Frontal cortex (tissue), 3 donors: ENCODE measurements at regions not wholly inside any gene's neighbourhood (a gene's known extent, or its start where the extent isn't known, plus 50 kb on each side); places are given as distances from the start of the nearest gene placed in this dataset.

ENCODE experiments used
- DNase-seq, 2 donors: peaks; one replicate each; pipeline ENCODE4 v3.0.0; 2012; ENCODE audit warnings: low spot score in 2 of 2
- FAIRE-seq: peaks from 2 replicates; lab custom pipeline; 2012; peaks lifted over from hg19 to GRCh38; lab: Jason Lieb, UNC
- donor health status: control.
- donor health status: control.
- donor health status: control.

- DNase-seq (no peak), FAIRE-seq (no peak)
Observed at GRCh38 chr15:70172124-70172523, 74.4 kb upstream of the TLE3 start.

DNA sequence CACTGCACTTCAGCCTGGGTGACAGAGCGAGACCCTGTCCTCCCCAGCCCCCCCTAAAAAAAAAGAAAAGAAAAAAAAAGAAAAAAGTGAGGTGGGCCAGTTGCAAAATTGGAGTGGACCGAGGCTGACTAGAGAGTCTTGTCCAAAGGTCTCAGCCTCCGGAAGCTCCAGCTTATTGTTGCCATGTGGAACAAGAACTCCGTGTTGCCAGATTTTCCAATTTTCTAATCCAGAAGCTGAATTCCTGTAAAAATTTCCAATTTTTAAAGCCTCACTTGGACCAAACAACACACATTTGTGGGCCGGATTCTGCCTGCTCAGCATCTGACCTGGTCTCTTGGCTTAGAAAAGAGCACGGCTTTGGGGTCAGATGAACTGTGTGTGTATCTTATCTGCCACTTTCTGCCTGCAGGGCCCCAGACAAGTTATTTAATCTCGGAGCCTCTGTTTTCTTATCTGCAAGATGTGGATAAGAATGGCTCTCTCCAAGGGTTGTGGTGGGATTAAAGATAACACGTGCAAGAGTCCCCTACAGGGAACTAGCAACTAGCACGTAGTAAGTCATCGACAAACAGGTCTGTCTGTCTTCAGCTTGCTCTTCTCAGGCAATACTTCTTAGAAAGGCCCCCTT lies 73.7 kb upstream of the TLE3 start:
- FAIRE-seq (no peak), DNase-seq (no peak)

GRCh38 chr15:70170096-70170699 lies 72.5 kb upstream of the TLE3 start:
- no peak for FAIRE-seq
- no peak for DNase-seq

DNA sequence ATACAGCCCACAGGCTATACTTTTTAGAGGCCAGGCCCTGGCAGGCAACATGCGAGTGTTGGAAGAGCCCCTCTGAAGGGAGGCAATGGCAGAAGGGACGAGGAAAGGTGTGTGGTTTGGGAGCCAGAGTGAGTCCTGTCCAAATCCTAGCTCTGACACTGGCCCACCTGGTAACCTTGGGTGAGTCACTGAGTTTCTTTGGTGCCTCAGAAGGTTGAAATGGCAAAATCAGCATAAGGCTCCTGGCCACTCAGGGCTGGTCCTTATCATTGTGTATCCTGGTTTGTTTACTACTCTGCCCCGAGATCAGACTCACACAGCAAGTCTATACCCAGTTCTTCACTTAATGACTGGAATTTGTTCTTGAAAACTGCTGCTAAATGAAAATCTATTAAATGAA lies 71.4 kb upstream of the TLE3 start:
- DNase-seq (no peak), FAIRE-seq (no peak)

- DNase-seq (no peak), FAIRE-seq (no peak)
Observed at GRCh38 chr15:70167155-70167554, 69.4 kb upstream of the TLE3 start.

DNA sequence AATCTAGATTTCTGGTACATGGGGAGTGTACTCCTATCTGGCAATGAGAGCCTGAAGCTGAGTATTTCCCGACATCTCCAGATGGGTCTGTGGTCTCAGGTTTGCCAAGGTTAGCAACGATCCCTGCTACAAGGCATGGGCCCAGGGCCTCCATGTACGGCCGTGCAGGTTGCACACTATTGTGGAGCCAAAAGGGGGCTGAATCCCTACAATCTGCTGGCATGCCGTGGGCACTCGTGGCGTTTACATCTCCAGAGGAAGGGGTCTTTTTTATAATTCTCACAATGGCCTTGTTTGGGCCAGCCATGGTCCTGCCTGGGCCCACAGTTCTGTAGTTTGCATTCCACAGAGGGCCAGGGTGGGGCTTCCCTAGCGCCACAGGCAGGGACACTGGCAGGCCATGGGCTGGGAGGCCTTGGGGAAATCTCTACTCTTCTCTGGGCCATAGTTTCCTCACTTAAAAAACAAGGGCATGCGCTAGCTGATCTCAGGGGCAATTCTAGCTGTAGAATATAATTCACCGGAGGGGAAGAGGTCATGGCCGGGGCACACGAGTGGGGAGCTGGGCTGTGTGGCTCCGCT lies 68.9 kb upstream of the TLE3 start:
- no peak for FAIRE-seq
- no peak for DNase-seq

DNA sequence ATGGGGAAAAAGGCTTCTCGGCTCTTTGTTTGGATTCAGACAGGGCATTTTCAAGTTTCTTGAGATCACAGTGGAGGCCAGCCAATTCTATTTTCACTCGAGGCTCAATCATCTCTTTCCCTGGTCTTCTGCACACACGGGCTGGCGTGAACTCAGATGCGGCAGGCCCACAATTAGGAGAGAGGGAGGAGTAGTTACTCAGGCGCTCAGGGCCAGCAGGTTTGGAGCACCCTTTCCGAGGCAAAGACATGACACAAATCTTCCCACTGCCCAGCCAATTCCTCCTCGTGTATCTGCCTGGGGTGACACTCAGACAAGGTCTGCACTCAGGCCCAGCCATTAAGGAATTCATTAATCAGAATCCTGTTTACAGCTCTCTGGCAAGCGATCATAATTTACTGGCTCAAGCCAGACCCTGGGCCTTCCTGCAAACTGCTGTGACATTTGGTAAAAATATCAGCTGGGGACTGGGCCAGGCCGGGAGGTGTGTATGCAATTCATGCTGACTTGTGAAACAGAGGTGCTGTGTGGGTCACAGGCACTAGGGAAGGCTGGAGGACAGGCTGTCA lies 68.1 kb upstream of the TLE3 start:
- no peak for FAIRE-seq
- DNase-seq = no peak

GRCh38 chr15:70164910-70165715 lies 67.4 kb upstream of the TLE3 start:
- DNase-seq (no peak), FAIRE-seq (no peak)

- FAIRE-seq (no peak), DNase-seq (no peak)
Observed at GRCh38 chr15:70164156-70164900, 66.6 kb upstream of the TLE3 start.

GRCh38 chr15:70160803-70161565 lies 63.3 kb upstream of the TLE3 start:
- DNase-seq (no peak), FAIRE-seq (no peak)

DNA sequence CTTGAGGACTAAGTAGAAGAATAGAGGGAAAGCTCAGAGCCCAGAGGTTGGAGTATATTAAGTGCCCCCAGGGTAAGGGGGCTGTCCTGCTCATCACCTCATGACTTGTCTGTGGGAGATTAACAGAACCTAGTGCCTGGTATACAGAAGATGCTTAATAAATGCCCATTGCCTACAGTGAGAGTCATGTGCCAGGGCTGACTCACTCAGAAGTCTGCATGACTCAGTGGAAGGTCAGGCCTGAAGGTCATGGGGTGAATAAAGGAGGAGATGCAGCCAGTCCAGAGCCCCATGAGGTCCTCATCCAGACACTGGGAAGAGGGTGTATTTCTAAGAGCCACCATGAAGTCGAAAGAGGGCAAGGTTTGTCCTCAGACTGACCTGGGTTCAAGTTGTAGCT lies 62.5 kb upstream of the TLE3 start:
- DNase-seq = no peak
- no peak for FAIRE-seq

DNA sequence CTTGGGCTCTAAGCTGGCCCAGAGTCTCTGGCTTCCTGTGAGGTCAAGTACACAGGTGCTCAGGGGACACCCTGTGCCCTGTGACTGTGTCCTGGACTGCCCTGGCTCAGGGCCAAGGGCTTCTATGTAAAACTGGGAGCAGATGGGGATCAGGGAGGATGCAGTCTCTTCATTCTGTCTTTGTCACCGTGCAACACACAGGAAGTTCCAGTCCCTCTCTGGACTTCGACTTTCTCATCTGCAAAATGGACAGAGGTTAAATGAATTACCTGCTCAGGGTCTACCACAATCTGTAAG lies 61.9 kb upstream of the TLE3 start:
- DNase-seq = no peak
- no peak for FAIRE-seq

DNA sequence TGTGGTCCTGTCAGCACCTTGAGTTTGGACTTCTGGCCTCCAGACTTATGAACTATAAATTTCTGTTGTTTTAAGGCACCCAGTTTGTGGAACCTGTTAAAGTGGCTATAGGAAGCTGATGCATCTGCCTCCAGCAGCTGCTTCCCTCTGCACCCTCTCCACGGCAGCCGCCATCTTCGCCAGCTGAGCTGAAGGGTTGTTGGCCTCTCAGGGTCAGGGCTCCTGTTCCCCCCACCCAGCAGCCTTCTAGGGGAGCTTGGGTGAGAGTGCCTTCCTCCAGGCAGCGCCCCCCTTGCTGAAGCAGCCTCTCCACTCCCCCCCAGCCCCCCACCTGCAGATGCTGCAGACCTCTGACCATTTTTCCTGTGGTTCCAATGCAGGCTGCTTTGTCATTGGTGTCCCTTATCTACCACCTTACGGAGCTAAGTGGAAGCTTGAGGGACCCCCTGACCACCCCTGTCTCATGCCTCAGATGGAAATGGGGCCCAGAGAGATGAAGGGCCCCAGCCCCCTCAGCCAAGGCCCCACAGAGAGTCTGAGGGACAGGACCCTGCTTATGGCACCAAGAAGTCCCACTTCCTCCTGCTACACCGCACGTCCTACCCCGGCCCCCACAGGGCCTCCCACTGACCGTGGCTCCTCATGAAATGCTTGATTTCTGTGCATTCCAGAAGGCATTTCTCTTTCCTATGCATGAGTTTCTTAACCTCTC lies 61.4 kb upstream of the TLE3 start:
- no peak for FAIRE-seq
- DNase-seq = no peak

DNA sequence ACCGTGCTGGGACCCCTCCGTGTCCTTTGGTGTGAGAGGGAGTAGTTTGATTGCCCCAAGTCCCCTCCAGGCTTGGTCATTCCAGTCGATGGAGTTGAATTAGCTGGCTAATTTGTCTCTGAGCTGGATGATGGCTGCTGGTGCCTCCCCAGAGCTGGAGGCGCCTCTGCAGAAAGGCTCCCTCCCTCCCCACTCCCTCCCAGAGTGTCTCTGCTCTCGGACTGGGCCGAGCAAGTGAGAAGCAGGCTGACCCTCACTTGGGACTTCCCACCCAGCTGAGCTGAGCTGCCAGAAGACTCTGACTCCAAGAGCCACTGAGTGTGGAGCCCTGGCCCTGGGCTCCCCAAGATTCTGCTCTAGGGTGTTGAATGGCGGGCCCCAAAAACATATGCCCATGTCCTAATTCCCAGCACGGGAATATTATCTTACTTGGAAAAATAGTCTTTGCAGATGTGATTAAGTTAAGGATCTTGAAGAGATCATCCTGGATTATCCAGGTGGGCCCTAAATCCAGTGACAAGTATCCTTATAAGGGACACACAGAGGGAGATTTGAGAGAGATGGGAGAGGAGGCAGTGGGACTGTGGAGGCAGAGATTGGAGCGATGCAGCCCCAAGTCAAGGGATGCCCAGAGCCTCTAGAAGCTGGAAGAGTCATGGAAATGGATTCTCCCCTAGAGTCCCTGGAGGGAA lies 60.7 kb upstream of the TLE3 start:
- FAIRE-seq = no peak

DNA sequence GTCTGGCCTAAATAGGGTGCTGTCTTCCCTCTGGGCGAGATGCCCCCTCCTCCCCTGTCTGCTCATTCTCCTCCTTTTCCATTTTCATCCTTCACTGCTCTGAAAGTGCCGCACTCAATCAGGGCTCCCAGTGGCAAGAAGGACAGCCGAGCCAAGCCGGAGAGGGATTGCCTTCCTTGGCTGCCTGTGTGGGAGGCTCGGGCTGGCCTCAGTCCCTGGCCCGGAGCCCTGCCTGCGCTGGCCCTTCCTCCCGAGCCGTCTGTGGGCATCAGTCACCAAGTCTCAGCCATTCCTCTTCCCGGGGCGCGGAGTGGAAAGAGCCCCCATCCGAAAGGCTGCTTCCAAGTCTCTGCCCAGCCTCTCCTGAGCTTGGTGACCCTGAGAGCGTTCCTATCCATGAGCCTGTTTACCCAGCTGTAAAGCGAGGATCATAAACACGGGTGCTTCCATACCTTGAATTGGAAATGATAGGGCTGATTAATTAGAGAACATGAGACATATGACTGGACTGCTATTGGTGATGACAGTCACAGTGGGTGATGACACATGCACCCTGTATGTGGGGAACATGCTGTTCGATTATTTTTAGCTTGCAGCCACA lies 59.1 kb upstream of the TLE3 start:
- peak in 1 of 2 donors; percentile 64 for DNase-seq
- FAIRE-seq = no peak

More for the DNA sequence above, 60.7 kb upstream of the TLE3 start:
- no peak for DNase-seq

DNA sequence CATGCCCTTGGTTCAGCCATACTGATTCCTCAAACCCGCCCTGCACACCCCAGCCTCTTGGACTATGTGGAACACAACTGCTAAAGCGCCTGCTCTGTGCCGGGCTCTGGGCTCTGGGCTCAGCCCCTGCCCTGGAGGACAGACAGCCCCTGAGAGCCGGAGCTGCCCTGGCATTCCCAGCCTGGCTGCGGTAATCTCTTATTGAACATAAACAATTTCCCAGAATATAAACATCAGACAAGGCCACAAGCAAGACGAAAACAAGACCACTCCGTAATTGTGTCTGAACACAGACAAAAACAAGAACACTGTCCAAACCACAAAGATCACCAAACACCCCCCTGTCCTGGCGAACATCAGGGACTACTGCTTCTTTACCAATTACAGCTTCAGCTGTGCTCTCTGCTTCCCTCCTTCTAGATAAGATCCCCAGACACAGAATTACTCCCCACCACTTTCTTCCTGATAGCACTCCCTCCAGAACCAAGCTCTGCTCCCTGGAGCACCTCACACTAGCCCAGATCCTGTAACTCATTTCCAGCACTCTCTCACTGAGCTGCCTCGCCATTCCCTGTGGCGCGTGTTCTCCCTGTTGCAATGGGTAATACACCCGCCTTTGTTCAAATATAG lies 57.1 kb upstream of the TLE3 start:
- DNase-seq (no peak), FAIRE-seq (no peak)

GRCh38 chr15:70153921-70154717 lies 56.4 kb upstream of the TLE3 start:
- no peak for FAIRE-seq

More at GRCh38 chr15:70153921-70154717, 56.4 kb upstream of the TLE3 start:
- no peak for DNase-seq
